ENCODE measurements at regions not wholly inside any gene's neighbourhood (a gene's known extent, or its start where the extent isn't known, plus 50 kb on each side); places are given as distances from the start of the nearest gene placed in this dataset.

DNA sequence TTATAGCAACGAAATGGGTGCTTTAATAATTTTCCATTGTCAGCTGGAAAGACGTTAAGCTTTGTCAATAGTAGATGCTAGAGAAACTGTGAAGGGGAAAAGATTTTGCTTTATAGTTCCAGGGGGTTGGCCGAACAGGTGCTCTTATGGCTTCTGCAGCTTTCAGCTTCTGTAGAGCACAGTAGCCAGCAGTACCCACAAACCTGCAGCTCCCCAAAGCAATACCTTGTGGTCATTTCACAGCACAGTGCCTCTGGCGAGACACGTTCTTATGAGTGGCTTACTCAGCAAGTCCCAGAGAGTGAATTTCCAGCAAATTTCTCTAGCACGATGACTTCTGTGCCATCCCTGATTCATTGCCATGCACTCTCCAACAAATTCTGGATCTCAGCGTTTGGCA is 416.3 kb upstream of the ATP2B1 start:
- TF ChIP-seq, protein P1, sequence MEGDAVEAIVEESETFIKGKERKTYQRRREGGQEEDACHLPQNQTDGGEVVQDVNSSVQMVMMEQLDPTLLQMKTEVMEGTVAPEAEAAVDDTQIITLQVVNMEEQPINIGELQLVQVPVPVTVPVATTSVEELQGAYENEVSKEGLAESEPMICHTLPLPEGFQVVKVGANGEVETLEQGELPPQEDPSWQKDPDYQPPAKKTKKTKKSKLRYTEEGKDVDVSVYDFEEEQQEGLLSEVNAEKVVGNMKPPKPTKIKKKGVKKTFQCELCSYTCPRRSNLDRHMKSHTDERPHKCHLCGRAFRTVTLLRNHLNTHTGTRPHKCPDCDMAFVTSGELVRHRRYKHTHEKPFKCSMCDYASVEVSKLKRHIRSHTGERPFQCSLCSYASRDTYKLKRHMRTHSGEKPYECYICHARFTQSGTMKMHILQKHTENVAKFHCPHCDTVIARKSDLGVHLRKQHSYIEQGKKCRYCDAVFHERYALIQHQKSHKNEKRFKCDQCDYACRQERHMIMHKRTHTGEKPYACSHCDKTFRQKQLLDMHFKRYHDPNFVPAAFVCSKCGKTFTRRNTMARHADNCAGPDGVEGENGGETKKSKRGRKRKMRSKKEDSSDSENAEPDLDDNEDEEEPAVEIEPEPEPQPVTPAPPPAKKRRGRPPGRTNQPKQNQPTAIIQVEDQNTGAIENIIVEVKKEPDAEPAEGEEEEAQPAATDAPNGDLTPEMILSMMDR (IDR thresholded peaks at IDR 0.05; ENCODE audit: low read depth, low read length, poor library complexity, severe bottlenecking), result no peak
- TF ChIP-seq EZH2phosphoT487 (IDR thresholded peaks at IDR 0.05; ENCODE audit: borderline replicate concordance, low read length), result no peak
